ENCODE measurements at regions not wholly inside any gene's neighbourhood (a gene's known extent, or its start where the extent isn't known, plus 50 kb on each side); places are given as distances from the start of the nearest gene placed in this dataset.

DNA sequence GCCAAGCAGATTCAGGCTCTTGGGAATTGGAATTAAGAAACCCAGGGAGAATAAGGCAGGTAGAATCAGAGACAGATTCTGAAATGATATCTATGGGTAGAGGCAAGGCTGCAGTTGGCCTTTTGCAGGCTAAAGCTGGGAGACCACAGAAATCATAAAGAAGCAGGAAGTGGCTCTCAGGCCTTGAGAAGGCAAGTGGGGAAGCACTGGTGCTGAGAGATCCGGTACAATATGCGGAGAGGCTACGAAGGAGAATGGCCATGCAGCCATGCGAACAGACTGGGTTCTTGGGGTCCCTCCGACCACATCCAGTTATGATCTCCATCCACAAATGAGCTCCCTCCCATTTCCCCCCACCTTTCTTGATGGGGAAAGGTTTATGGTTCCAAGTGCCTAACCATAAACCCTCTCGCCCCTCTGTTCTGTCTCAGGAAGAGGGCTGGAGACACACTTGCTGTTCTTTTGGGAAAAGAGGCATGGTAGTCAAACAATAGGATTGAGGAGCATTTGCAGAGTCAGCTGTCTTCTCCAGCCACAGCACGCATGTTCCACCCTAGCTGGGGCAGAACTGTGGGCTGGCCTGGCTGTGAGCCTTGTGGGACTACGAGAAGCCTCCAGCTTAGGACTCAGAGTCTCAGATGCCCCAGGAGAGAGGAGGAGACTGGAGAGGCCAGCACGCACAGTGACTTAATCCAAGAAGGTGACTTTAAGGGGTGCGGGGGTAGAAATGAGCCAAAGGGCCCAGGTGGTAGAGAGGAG, 99.6 kb downstream of the RPLP1 start (continued):
- TF ChIP-seq, protein P1, sequence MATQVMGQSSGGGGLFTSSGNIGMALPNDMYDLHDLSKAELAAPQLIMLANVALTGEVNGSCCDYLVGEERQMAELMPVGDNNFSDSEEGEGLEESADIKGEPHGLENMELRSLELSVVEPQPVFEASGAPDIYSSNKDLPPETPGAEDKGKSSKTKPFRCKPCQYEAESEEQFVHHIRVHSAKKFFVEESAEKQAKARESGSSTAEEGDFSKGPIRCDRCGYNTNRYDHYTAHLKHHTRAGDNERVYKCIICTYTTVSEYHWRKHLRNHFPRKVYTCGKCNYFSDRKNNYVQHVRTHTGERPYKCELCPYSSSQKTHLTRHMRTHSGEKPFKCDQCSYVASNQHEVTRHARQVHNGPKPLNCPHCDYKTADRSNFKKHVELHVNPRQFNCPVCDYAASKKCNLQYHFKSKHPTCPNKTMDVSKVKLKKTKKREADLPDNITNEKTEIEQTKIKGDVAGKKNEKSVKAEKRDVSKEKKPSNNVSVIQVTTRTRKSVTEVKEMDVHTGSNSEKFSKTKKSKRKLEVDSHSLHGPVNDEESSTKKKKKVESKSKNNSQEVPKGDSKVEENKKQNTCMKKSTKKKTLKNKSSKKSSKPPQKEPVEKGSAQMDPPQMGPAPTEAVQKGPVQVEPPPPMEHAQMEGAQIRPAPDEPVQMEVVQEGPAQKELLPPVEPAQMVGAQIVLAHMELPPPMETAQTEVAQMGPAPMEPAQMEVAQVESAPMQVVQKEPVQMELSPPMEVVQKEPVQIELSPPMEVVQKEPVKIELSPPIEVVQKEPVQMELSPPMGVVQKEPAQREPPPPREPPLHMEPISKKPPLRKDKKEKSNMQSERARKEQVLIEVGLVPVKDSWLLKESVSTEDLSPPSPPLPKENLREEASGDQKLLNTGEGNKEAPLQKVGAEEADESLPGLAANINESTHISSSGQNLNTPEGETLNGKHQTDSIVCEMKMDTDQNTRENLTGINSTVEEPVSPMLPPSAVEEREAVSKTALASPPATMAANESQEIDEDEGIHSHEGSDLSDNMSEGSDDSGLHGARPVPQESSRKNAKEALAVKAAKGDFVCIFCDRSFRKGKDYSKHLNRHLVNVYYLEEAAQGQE (IDR thresholded peaks at IDR 0.05), result no peak
- TF ChIP-seq SP1 (IDR thresholded peaks at IDR 0.05) (no peak), YY1 (IDR thresholded peaks at IDR 0.05) (no peak), HNF4G (IDR thresholded peaks at IDR 0.05) (no peak)

DNA sequence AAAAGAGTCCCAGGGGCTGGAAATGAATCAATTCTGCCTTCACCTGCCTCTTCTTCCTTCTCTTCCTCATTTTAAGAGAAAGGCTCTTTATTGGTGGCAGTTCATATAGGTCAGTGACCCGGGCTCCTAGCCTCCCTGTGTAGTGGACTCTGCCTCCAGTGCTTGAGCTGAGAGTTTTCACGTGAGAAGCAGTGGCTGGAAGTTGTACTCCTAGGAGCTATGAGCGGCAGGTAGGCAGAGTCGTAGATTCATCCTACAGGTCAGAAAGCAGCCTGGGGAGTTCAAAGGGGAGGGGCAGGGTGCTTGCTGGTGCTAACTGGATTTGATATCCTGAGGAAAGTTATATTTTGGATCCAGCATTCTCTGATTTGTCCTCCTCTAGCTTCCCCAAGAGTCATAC, 101.1 kb downstream of the RPLP1 start:
- peaks cover 8 to 44% (median 40%) of the 10 kb centered on the region in 4 donors for H3K4me1 ChIP-seq (ENCODE audit: control insufficient read depth in 4 of 4, insufficient read depth in 4 of 4, low read length in 3 of 4)
- H3K27ac ChIP-seq (ENCODE audit: low read depth in 1 of 2, low read length in 2 of 2), result no peak overlapping the region
- H3K9ac ChIP-seq (ENCODE audit: low read depth in 1 of 2, low read length in 2 of 2), result no peak overlapping the region
- TF ChIP-seq HNF4A (conservative IDR thresholded peaks at IDR 0.05) (peak in 1 of 2 donors; percentile 73), RXRA (IDR thresholded peaks at IDR 0.05) (peak in 1 of 2 donors; percentile 70), JUND (IDR thresholded peaks at IDR 0.05) (no peak), TAF1 (conservative IDR thresholded peaks at IDR 0.05) (no peak)
- peaks cover 0 to 9% (median 6%) of the 10 kb centered on the region in 4 donors for H3K9me3 ChIP-seq (ENCODE audit: control insufficient read depth in 4 of 4, low read length in 3 of 4)
- WGBS, result 49% methylated on average over 4 of the region's 4 CpGs
- no peak overlapping the region for H3K4me3 ChIP-seq (ENCODE audit: low read depth in 1 of 3, low read length in 3 of 3)
- H3K27me3 ChIP-seq (ENCODE audit: control insufficient read depth in 4 of 4, insufficient read depth in 4 of 4, low read length in 3 of 4), result no peaks in the 10 kb centered on the region
- no peaks in the 10 kb centered on the region for H3K36me3 ChIP-seq (ENCODE audit: control insufficient read depth in 4 of 4, insufficient read depth in 3 of 4, low read depth in 1 of 4, low read length in 3 of 4)
- DNase-seq (ENCODE audit: low spot score), result no peak

DNA sequence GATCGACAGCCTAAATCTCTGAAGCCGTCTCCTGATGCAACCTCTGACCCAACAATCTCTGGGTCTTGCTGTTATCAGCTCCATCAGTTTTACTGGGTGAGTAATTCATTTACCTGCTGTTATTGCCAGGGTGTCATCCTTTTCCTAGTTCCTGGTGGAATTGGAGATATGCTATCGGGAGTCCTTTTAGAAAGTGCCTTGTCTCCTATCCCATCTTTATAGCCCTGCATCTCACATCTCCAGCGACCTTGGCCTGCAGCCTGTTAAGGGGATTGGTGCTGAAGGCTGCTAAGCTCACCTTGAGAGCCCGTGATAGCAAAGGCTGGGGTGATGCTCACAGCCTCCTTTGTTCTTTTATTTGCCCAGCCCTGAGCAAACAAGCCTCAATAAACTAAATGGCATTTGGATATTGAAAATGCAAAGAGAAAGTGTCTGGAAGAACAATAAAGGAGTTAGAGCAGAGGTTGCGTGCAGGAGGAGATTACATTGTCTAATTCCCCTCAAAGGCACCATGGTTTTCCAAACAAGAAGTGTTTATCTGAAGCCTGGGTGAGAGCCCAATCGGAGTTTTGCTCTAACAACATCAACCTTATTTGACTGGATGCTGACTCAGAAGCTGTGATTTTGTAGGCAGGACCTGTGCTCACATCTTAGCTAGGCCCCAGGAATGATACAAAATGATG, 101.8 kb downstream of the RPLP1 start:
- Histone ChIP-seq H3K36me3 (ENCODE audit: control insufficient read depth in 4 of 4, insufficient read depth in 3 of 4, low read depth in 1 of 4, low read length in 3 of 4) (no peaks in the 10 kb centered on the region), H3K9ac (ENCODE audit: low read depth in 1 of 2, low read length in 2 of 2) (no peak overlapping the region), H3K4me3 (ENCODE audit: low read depth in 1 of 3, low read length in 3 of 3) (no peak overlapping the region), H3K27me3 (ENCODE audit: control insufficient read depth in 4 of 4, insufficient read depth in 4 of 4, low read length in 3 of 4) (no peaks in the 10 kb centered on the region), H3K4me1 (ENCODE audit: control insufficient read depth in 4 of 4, insufficient read depth in 4 of 4, low read length in 3 of 4) (peaks cover 12 to 51% (median 46%) of the 10 kb centered on the region in 4 donors), H3K27ac (ENCODE audit: low read depth in 1 of 2, low read length in 2 of 2) (no peak overlapping the region), H3K9me3 (ENCODE audit: control insufficient read depth in 4 of 4, low read length in 3 of 4) (peaks cover 0 to 9% (median 6%) of the 10 kb centered on the region in 4 donors)
- TF ChIP-seq RXRA (IDR thresholded peaks at IDR 0.05) (peak in 1 of 2 donors; percentile 48), NR2F2 (IDR thresholded peaks at IDR 0.05) (no peak)
- 44% methylated on average over 7 of the region's 7 CpGs for WGBS
- no peak for DNase-seq (ENCODE audit: low spot score)

DNA sequence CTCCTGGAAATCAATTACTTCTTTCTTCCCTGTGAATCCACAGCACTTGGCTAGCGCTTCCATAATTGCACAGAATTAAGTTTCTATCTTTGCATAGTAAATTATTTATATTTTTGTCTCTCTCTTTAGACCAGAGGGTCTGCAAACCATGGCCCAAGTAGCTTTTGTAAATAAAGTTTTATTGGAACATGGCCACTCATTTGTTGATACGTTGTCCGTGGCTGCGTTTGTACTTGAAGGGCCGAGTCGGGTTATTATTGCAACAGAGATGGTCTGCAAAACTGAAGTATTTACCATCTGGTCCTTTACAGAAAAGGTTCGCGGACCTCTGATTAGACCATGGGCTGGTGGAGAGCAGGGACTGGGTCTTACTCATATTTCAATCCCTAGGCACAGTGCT, 102.5 kb downstream of the RPLP1 start:
- DNase-seq (ENCODE audit: low spot score), result no peak
- Histone ChIP-seq H3K27me3 (ENCODE audit: control insufficient read depth in 4 of 4, insufficient read depth in 4 of 4, low read length in 3 of 4) (no peaks in the 10 kb centered on the region), H3K27ac (ENCODE audit: low read depth in 1 of 2, low read length in 2 of 2) (no peak overlapping the region), H3K4me1 (ENCODE audit: control insufficient read depth in 4 of 4, insufficient read depth in 4 of 4, low read length in 3 of 4) (peaks cover 15 to 58% (median 51%) of the 10 kb centered on the region in 4 donors), H3K36me3 (ENCODE audit: control insufficient read depth in 4 of 4, insufficient read depth in 3 of 4, low read depth in 1 of 4, low read length in 3 of 4) (no peaks in the 10 kb centered on the region), H3K9me3 (ENCODE audit: control insufficient read depth in 4 of 4, low read length in 3 of 4) (peaks cover 0 to 9% (median 6%) of the 10 kb centered on the region in 4 donors), H3K9ac (ENCODE audit: low read depth in 1 of 2, low read length in 2 of 2) (no peak overlapping the region), H3K4me3 (ENCODE audit: low read depth in 1 of 3, low read length in 3 of 3) (no peak overlapping the region)
- WGBS, result 66% methylated on average over 8 of the region's 8 CpGs
- TF ChIP-seq, protein P2, sequence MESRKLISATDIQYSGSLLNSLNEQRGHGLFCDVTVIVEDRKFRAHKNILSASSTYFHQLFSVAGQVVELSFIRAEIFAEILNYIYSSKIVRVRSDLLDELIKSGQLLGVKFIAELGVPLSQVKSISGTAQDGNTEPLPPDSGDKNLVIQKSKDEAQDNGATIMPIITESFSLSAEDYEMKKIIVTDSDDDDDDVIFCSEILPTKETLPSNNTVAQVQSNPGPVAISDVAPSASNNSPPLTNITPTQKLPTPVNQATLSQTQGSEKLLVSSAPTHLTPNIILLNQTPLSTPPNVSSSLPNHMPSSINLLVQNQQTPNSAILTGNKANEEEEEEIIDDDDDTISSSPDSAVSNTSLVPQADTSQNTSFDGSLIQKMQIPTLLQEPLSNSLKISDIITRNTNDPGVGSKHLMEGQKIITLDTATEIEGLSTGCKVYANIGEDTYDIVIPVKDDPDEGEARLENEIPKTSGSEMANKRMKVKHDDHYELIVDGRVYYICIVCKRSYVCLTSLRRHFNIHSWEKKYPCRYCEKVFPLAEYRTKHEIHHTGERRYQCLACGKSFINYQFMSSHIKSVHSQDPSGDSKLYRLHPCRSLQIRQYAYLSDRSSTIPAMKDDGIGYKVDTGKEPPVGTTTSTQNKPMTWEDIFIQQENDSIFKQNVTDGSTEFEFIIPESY (IDR thresholded peaks at IDR 0.05), result no peak
- TF ChIP-seq RAD21 (IDR thresholded peaks at IDR 0.05), result no peak
- no peak for TF ChIP-seq RXRA (IDR thresholded peaks at IDR 0.05)
- no peak for TF ChIP-seq HNF4A (conservative IDR thresholded peaks at IDR 0.05)
- no peak for TF ChIP-seq JUND (IDR thresholded peaks at IDR 0.05)
- TF ChIP-seq, protein P3, sequence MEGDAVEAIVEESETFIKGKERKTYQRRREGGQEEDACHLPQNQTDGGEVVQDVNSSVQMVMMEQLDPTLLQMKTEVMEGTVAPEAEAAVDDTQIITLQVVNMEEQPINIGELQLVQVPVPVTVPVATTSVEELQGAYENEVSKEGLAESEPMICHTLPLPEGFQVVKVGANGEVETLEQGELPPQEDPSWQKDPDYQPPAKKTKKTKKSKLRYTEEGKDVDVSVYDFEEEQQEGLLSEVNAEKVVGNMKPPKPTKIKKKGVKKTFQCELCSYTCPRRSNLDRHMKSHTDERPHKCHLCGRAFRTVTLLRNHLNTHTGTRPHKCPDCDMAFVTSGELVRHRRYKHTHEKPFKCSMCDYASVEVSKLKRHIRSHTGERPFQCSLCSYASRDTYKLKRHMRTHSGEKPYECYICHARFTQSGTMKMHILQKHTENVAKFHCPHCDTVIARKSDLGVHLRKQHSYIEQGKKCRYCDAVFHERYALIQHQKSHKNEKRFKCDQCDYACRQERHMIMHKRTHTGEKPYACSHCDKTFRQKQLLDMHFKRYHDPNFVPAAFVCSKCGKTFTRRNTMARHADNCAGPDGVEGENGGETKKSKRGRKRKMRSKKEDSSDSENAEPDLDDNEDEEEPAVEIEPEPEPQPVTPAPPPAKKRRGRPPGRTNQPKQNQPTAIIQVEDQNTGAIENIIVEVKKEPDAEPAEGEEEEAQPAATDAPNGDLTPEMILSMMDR (IDR thresholded peaks at IDR 0.05; ENCODE audit: low read depth, low read length, missing input control), result no peak
- TF ChIP-seq, protein P4, sequence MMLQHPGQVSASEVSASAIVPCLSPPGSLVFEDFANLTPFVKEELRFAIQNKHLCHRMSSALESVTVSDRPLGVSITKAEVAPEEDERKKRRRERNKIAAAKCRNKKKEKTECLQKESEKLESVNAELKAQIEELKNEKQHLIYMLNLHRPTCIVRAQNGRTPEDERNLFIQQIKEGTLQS (IDR thresholded peaks at IDR 0.05), result no peak
- no peak for TF ChIP-seq HNF4G (IDR thresholded peaks at IDR 0.05)
- no peak for TF ChIP-seq FOXA2 (IDR thresholded peaks at IDR 0.05)
- no peak for TF ChIP-seq TAF1 (conservative IDR thresholded peaks at IDR 0.05)
- TF ChIP-seq, protein P5, sequence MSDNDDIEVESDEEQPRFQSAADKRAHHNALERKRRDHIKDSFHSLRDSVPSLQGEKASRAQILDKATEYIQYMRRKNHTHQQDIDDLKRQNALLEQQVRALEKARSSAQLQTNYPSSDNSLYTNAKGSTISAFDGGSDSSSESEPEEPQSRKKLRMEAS (IDR thresholded peaks at IDR 0.05), result no peak
- no peak for TF ChIP-seq YY1 (IDR thresholded peaks at IDR 0.05)

Data from liver (tissue), 8 donors.